ENCODE measurements at regions not wholly inside any gene's neighbourhood (a gene's known extent, or its start where the extent isn't known, plus 50 kb on each side); places are given as distances from the start of the nearest gene placed in this dataset.

DNA sequence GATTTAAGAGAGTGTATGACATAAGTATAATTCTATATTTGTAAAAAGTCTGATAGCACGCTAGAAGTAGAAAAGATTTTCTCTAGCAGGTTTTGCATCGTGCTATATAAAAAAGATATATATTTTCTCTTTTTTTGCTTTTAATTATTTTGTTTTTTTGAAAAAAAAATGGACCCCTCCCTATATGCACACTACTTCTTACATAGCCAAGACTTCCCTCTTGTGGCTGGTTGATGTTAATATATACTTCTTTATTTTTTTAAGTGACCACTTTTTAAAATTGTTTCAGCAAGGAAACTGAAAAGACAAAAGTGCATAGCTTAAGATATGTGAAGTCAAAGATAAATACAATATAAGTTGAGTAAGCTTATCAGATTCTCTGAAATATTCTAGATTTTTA, 1202.8 kb downstream of the DIAPH3 start (continued):
- TF ChIP-seq RAD21 (IDR thresholded peaks at IDR 0.05; ENCODE audit: insufficient read depth, low read depth, low read length) (peak; percentile 49), USF2 (IDR thresholded peaks at IDR 0.05; ENCODE audit: borderline replicate concordance, low read depth, low read length) (no peak), ZNF622 (IDR thresholded peaks at IDR 0.05) (no peak), ZNF274 (IDR thresholded peaks at IDR 0.05; ENCODE audit: insufficient read depth, insufficient read length) (no peak), ZBED1 (IDR thresholded peaks at IDR 0.05; ENCODE audit: borderline replicate concordance) (no peak), PML (IDR thresholded peaks at IDR 0.05; ENCODE audit: low read length) (no peak), CTCF (IDR thresholded peaks at IDR 0.05 in 2 of 3, conservative IDR thresholded peaks at IDR 0.05 in 1 of 3; ENCODE audit: control insufficient read depth in 2 of 3, extremely low read depth in 1 of 3, insufficient read depth in 1 of 3, low read depth in 3 of 3, low read length in 3 of 3) (peak in 2 of 3 experiments; percentile 16 to 40; a peak in 2 of 6 replicates)

GRCh38 chr13:58963321-58963720, 1200.4 kb downstream of the DIAPH3 start:
- H3K4me3 ChIP-seq, result no peak overlapping the region
- no peaks in the 10 kb centered on the region for H3K36me3 ChIP-seq (ENCODE audit: control insufficient read depth in 2 of 2, insufficient read depth in 2 of 2, low read length in 1 of 2)
- intact Hi-C loops (cut with micrococcal nuclease; ENCODE audit: unreplicated experiment), result loop anchor here (5.0 to 10.0 kb wide), 2 partner anchors 659 to 1036 kb away; no protein-coding TSS in a partner anchor
- ChIA-PET CTCF (interaction anchor here (2.9 kb wide), 1 partner anchor 1339 kb away, joined by 13 read pairs; no protein-coding TSS in a partner anchor), SMC1A (ENCODE audit: uncharacterized antibody, unreplicated experiment) (no interaction called here), RAD21 (ENCODE audit: unreplicated experiment) (no interaction called here), POLR2A (no interaction called here)
- no peaks in the 10 kb centered on the region for H3K27me3 ChIP-seq (replicated peaks in 1 of 2; ENCODE audit: control insufficient read depth in 2 of 2, insufficient read depth in 2 of 2, low read length in 1 of 2)
- DNase-seq (ENCODE audit: low read depth, low spot score) (no peak), ATAC-seq (no peak), FAIRE-seq (no peak)
- no peak overlapping the region for H3K27ac ChIP-seq (ENCODE audit: control insufficient read depth, insufficient read depth)
- H3K9me3 ChIP-seq (replicated peaks; ENCODE audit: control insufficient read depth, insufficient read depth, low read length), result no peaks in the 10 kb centered on the region; the same call in 2 of the 3 replicates
- H2AFZ ChIP-seq (ENCODE audit: control insufficient read depth, low read depth, low read length), result no peak overlapping the region
- H3K4me2 ChIP-seq (ENCODE audit: control insufficient read depth, insufficient read depth), result no peak overlapping the region
- TF ChIP-seq PAX5 (IDR thresholded peaks at IDR 0.05; ENCODE audit: borderline replicate concordance, low read depth, low read length), result no peak
- TF ChIP-seq BHLHE40 (IDR thresholded peaks at IDR 0.05; ENCODE audit: borderline replicate concordance in 1 of 2, low read depth in 2 of 2, low read length in 1 of 2), result no peak
- TF ChIP-seq HDGF (IDR thresholded peaks at IDR 0.05), result no peak
- TF ChIP-seq MEF2A (IDR thresholded peaks at IDR 0.05; ENCODE audit: insufficient read depth, low read depth, low read length), result no peak
- no peaks in the 10 kb centered on the region for H3K79me2 ChIP-seq (ENCODE audit: control insufficient read depth, insufficient read depth, low read length)
- H4K20me1 ChIP-seq (ENCODE audit: control insufficient read depth, insufficient read depth), result no peaks in the 10 kb centered on the region
- WGBS (ENCODE audit: insufficient coverage, insufficient replicate concordance, low lambda C conversion rate, missing lambda C conversion rate), result 45% methylated on average over 2 of the region's 2 CpGs
- in situ Hi-C loops (cut with MboI), result loop anchor here (25.0 kb wide), 1 partner anchor 1326 kb away; the partner anchor contains the start of gene PCDH17
- no peak overlapping the region for H3K9ac ChIP-seq (ENCODE audit: control insufficient read depth, insufficient read depth, low read length)
- H3K4me1 ChIP-seq (ENCODE audit: control insufficient read depth, insufficient read depth, low read length), result no peaks in the 10 kb centered on the region
- no TSS peak for BruUV-seq (replicated peaks)
